ENCODE measurements at regions not wholly inside any gene's neighbourhood (a gene's known extent, or its start where the extent isn't known, plus 50 kb on each side); places are given as distances from the start of the nearest gene placed in this dataset.
"Not testable (repeated sequence)": the region's sequence is repeated elsewhere in the genome, so short reads cannot be mapped to it uniquely, and the experiment has no call there.

- no peak for TF ChIP-seq CTCF (IDR thresholded peaks at IDR 0.05; ENCODE audit: borderline replicate concordance, control extremely low read depth, extremely low read depth, insufficient read depth, missing control alignments)
- in situ Hi-C loops (cut with MboI; ENCODE audit: low sequenced_read_pairs, unreplicated experiment) = no loop called here
These were observed 93.4 kb upstream of the UMPS start for GRCh38 chr3:124636863-124637296.

GRCh38 chr3:124639406-124640237 lies 90.6 kb upstream of the UMPS start:
- in situ Hi-C loops (cut with MboI; ENCODE audit: low sequenced_read_pairs, unreplicated experiment) = no loop called here
- DNase-seq (ENCODE audit: low spot score) = no peak

More at GRCh38 chr3:124636863-124637296, 93.4 kb upstream of the UMPS start:
- no peak for DNase-seq (ENCODE audit: low spot score)

GRCh38 chr3:124640635-124641306 lies 89.5 kb upstream of the UMPS start:
- no peak for TF ChIP-seq CTCF (IDR thresholded peaks at IDR 0.05; ENCODE audit: borderline replicate concordance, control extremely low read depth, extremely low read depth, insufficient read depth, missing control alignments)
- no peak for DNase-seq (ENCODE audit: low spot score)
- in situ Hi-C loops (cut with MboI; ENCODE audit: low sequenced_read_pairs, unreplicated experiment) = no loop called here

More at GRCh38 chr3:124639406-124640237, 90.6 kb upstream of the UMPS start:
- no peak for TF ChIP-seq CTCF (IDR thresholded peaks at IDR 0.05; ENCODE audit: borderline replicate concordance, control extremely low read depth, extremely low read depth, insufficient read depth, missing control alignments)

GRCh38 chr3:124643453-124643852 lies 86.8 kb upstream of the UMPS start:
- TF ChIP-seq CTCF (IDR thresholded peaks at IDR 0.05; ENCODE audit: borderline replicate concordance, control extremely low read depth, extremely low read depth, insufficient read depth, missing control alignments) = no peak
- no peak for DNase-seq (ENCODE audit: low spot score)
- in situ Hi-C loops (cut with MboI; ENCODE audit: low sequenced_read_pairs, unreplicated experiment) = no loop called here

- in situ Hi-C loops (cut with MboI; ENCODE audit: low sequenced_read_pairs, unreplicated experiment); DNase-seq (ENCODE audit: low spot score): not testable (repeated sequence)
These were observed 84.1 kb upstream of the UMPS start for GRCh38 chr3:124646186-124646585.

- TF ChIP-seq CTCF (IDR thresholded peaks at IDR 0.05; ENCODE audit: borderline replicate concordance, control extremely low read depth, extremely low read depth, insufficient read depth, missing control alignments) = no peak
- DNase-seq (ENCODE audit: low spot score) = no peak
- in situ Hi-C loops (cut with MboI; ENCODE audit: low sequenced_read_pairs, unreplicated experiment) = no loop called here
These were observed 81.7 kb upstream of the UMPS start for GRCh38 chr3:124648551-124648950.

- peak; percentile 53 for DNase-seq (ENCODE audit: low spot score)
- TF ChIP-seq CTCF (IDR thresholded peaks at IDR 0.05; ENCODE audit: borderline replicate concordance, control extremely low read depth, extremely low read depth, insufficient read depth, missing control alignments) = no peak
- in situ Hi-C loops (cut with MboI; ENCODE audit: low sequenced_read_pairs, unreplicated experiment) = no loop called here
These were observed 79.5 kb upstream of the UMPS start for GRCh38 chr3:124650798-124651197.

GRCh38 chr3:124651416-124651815 lies 78.8 kb upstream of the UMPS start:
- DNase-seq (ENCODE audit: low spot score); in situ Hi-C loops (cut with MboI; ENCODE audit: low sequenced_read_pairs, unreplicated experiment): not testable (repeated sequence)

Data from GM13976 (cell line).